HS-5 (cell line): ENCODE measurements at regions not wholly inside any gene's neighbourhood (a gene's known extent, or its start where the extent isn't known, plus 50 kb on each side); places are given as distances from the start of the nearest gene placed in this dataset.

ENCODE experiments used
- DNase-seq: peaks from one replicate; pipeline ENCODE4 v3.0.0-alpha.2; 2012; ENCODE audit warnings: low read depth

GRCh38 chr3:34011171-34012101, 213.0 kb downstream of the PDCD6IP start:
- no peak for DNase-seq

GRCh38 chr3:34012102-34012461, 213.7 kb downstream of the PDCD6IP start:
- DNase-seq = peak; percentile 95

DNA sequence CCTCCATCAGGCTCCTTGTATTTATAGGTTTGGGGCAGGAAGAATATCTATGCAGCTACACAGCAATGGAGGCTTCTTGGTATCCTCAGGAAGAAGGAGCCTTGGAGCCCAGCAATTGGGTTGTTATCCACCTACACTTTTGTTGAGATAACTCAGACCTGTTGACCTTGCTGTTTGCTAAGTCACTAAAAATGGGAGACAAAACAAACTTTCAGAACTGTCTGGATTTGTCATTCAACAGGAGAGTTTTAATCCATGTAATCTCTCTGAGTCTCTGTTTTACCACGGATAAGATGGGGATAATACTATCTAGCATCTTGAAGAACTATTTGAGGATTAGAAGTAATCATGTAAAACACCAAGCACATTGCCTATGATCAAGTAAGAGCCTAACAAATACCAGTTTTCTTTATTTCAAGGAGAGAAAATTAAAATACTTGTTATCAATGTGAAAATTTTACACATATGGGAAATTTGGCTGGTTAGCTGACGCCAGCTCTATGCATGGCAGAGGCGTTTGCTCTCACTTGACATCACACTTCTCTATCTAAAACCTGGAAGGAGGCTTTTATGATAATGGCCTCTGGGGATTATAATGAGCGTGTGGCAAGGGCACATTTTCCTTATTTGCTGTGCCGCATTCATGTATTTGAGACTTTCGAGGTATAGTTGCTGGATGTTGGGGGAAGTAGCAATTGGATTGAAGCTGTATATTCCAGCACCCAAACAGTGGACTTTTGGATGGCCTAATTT, 215.6 kb downstream of the PDCD6IP start:
- DNase-seq = no peak

DNA sequence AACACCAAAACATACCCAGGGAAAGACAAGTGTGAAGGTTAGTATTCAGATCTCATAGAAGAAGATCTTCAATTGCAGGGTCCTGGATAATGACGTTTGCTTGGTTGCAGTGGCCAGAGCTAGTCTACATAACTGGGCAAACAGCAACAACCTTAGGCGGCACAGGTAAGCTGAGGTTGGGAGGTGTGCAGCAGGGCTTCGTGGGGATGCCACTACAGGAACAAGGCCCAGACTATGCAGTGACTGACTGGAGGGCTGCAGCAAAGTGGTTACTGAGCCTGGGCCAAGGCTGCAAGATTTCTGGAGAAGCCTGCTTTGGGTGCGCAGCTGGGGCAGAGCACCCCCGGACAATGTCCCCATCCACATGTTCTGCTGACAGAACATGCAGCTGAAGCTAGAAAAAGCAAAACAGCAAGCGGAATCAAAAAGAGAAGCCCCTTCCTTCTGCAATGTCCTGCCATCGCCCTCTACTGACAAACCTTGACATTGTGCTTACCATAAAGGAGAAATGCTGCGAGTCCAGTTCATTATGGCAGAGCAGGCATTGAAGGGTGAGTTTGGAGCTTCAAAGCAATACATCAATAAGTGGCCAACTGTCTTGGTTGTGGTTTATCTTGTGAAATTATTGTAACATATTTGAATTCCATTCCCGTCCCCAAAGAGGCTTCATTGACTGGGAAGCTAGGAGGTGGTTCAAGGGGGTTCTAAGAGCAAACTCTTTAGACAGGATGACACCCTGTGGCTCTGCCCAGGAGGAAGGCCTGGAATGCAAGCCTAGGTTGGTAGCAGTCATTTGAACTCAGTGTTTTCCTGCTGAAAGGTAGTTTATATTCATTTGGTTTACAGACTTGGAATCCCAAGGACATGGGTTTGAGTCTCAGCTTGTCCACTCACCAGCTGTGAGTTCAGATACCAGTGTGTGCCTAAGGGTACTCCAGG, 217.0 kb downstream of the PDCD6IP start:
- DNase-seq = no peak

DNA sequence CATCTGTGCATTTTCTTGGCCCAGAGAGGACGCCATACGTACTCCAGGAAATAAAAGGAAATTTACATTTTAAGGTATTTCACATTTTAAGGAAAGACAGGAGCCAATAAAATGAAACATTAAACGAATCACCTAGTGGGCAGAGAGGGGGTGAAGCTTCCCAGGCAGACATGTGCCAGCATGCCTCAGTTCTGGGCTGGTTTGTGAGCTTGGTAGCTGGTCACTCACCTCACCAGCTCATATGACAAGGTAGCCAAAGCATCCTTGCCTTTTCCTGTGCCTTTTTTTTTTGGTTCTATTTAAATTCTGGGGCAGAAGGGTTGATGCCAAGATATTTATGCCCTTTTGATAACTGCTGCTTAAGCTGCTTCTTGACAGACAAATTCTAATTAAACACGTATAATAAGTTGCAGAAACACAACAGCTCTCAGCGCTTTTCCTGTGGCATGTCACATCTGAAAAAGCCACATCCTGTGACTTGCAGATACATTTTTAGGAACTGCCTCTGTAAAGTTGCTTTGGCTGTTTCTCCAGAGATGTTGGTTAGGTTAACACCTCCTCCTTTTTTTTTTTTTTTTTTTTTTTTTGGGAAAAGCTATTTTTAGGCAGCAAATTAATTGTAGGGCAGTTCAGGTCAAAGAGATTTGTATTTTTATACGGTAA, 218.6 kb downstream of the PDCD6IP start:
- no peak for DNase-seq

DNA sequence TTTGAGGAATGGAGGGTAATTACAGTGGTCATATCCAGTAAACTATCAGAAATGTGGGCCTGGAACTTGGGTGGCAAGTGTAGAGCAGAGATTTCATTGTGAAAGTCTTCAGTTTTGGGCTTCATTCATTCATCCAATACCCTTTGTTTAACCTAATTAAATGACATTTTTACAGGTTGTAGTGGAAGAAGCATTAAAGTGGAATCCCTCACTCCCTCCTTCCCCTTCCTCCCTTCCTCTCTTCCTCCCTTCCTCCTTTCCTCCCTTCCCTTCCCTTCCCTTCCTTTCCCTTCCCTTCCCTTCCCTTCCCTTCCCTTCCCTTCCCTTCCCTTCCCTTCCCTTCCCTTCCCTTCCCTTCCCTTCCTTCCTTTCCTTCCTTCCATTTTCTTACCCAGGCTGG, 219.3 kb downstream of the PDCD6IP start:
- no peak for DNase-seq

- no peak for DNase-seq
These were observed 220.7 kb downstream of the PDCD6IP start for GRCh38 chr3:34019158-34019557.

GRCh38 chr3:34020170-34020569, 221.7 kb downstream of the PDCD6IP start:
- DNase-seq = no peak

- DNase-seq = no peak
These were observed 222.6 kb downstream of the PDCD6IP start for GRCh38 chr3:34020726-34021680.

- no peak for DNase-seq
These were observed 223.7 kb downstream of the PDCD6IP start for GRCh38 chr3:34022147-34022546.

DNA sequence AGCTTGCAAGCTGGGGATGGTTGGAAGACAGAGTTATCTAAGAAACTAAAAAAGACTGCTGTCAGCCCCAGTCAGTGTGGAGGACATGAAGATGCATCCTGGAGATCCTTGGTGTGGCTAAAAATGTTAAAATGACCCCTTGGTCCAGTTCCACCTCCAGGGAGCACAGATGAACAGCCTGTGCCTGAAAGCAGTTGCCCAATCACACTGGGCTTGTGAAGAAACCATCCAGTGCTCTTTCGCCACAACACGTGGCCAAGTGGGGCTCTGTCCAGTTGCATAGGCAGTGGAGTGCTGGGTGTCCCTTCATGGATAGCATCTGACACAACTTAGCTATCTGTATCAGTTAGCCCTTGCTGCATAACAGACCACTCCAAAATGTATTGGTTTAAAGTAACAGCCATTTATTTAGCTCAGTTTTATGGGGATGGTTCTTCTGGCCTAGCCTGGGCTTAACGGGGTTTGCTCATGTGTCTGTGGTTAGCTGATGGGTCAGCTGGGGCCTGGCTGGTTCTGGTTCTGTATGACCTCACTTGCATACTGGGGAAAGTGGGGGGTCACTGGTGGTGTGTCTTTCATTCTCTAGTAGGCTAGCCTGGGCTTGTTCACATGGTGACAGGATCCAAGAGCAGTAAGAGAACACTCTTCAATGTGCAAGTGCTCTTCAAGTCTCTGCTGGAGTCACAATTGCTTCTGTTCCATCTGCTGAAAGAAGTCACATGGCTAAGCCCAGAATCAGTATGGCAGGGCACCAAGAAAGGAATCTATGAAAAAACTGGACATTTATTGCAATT, 226.2 kb downstream of the PDCD6IP start:
- DNase-seq = no peak

DNA sequence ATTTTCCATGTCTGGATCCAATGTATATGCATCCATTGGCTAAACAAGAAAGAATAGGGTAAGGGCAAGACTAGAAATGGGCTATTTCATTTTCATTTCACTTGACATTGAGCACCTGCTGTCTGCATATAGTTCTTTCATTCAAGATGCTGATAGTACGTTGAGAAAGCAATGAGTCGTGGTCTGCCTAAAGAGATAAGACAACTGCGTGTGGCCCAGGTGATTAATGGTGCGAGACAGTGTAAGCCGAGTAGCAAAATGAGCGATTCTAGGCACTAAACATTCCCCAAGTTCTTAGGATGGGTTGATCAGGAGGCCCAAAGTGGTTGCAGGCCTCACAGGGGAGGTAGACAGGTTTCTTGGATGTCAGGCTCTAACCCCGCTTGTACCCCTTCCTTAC, 235.4 kb downstream of the PDCD6IP start:
- DNase-seq = no peak

DNA sequence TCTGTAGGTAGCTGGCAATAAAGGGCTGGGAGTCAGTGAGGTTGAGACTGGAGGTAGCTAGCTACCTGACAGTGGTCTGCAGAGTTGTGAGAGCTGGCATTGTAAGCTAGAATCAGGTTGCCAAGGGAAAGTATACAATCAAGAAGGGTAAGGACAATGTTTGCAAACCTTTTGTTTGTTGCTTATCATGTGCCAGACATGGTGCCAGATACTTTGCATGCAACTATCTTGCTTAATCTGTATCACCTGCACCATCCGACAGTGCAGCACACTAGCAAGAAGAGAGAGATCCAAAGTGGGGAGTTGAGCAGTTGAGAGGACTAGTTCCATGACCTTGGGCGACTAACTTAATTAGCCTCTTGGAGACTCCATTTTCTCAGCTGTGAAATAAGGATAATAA, 236.4 kb downstream of the PDCD6IP start:
- DNase-seq = no peak

DNA sequence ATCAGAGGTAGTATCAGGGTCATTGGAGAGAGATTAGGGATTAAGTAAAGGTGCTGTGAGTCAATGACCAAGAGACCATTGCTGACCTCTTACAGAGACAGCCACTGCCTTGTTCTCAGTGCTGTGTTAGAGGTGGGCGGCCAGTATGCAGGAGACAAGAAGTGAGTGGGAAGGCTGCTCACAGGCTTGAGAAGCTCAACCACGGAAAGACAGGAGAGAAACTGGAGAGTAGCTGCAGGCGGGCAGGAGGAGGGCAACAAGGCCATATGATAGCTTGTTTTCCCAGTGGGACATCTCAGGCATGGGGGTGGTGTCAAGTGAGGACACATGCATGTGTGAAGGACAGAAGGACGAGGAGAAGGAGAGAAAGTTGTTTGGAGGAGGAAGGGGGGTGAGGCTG, 237.3 kb downstream of the PDCD6IP start:
- DNase-seq = no peak

GRCh38 chr3:34037260-34037659, 238.8 kb downstream of the PDCD6IP start:
- no peak for DNase-seq

DNA sequence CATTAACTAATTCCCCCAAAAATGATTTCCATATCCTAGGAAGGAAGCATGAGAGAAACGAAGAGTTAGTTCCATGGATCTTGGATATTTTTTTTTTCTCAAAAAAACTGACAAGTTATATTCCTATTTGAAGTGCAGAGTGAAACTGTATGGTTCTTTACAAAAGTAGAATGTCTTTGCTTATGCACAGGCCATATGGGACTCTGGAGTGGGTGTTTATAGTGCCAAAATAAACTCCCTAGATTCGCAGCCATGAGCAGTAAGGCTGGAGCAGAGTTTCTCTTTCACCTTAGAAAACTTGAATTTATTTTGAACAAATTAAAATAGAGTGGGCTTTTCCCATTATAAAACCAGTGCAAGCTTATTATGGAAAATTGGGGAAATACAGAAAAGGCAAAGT, 239.7 kb downstream of the PDCD6IP start:
- DNase-seq = no peak

DNA sequence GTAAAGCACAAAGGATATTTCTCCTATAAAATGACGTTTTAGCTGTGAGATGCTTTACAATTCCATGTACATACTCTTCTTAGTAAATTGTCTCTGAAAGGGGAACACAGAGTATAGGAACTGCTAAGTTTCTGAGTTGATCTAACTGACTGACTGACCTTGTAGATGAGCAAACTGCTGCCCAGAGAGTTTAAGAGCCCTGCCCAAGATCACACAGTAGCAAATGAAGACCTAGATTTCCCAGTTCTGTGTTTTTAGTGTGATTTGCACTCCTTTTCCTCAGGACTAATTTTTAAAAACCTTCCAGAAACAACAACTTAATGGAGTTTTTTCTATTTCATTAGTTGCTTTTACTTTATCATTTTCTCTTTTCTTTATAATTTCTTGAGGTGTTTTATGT, 247.7 kb downstream of the PDCD6IP start:
- DNase-seq = no peak

GRCh38 chr3:34053626-34054025, 255.2 kb downstream of the PDCD6IP start:
- DNase-seq = no peak

GRCh38 chr3:34056181-34056910, 257.9 kb downstream of the PDCD6IP start:
- DNase-seq = no peak
